ENCODE measurements at regions not wholly inside any gene's neighbourhood (a gene's known extent, or its start where the extent isn't known, plus 50 kb on each side); places are given as distances from the start of the nearest gene placed in this dataset.
A peak's percentile ranks its signal among the peaks of the same experiment; 100 is the strongest.

DNA sequence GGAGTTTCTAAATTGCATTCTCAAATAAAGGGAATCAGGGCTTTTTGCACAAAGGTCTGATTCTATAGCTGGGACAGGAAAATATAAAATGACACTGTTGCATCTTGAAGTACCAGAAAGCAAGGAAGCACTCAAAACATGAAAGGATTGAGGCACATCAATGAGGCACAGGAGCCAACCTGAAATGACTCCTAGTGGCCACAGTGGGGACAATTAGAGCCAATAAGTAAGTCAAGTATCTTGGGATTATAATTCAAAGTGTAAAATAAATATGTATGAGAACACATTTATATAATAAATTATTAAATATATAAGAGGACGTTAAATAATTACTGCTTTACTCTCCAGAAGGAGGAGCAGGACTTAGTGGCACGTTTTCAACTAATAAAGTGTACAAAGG, 1259.5 kb upstream of the CDH2 start:
- no peak overlapping the region for H3K4me3 Mint-ChIP-seq (ENCODE audit: unreplicated experiment)
- H3K4me1 Mint-ChIP-seq (ENCODE audit: low read depth) = peaks cover 3% of the 10 kb centered on the region
- no peak overlapping the region for H3K27ac Mint-ChIP-seq (ENCODE audit: unreplicated experiment)
- peaks cover 10% of the 10 kb centered on the region for H3K27me3 Mint-ChIP-seq (ENCODE audit: low read depth)
- H3K9me3 Mint-ChIP-seq (ENCODE audit: low read depth) = peaks cover 11% of the 10 kb centered on the region
- DNase-seq (ENCODE audit: low spot score) = no peak
- peak; percentile 30 for TF ChIP-seq CTCF (IDR thresholded peaks at IDR 0.05)
- no peaks in the 10 kb centered on the region for H3K36me3 Mint-ChIP-seq (ENCODE audit: low read depth)

- no peak overlapping the region for H3K27ac Mint-ChIP-seq (ENCODE audit: unreplicated experiment)
- peaks cover 10% of the 10 kb centered on the region for H3K27me3 Mint-ChIP-seq (ENCODE audit: low read depth)
- DNase-seq (ENCODE audit: low spot score) = no peak
- H3K36me3 Mint-ChIP-seq (ENCODE audit: low read depth) = no peaks in the 10 kb centered on the region
- H3K9me3 Mint-ChIP-seq (ENCODE audit: low read depth) = peaks cover 16% of the 10 kb centered on the region
- no peak for TF ChIP-seq CTCF (IDR thresholded peaks at IDR 0.05)
- H3K4me3 Mint-ChIP-seq (ENCODE audit: unreplicated experiment) = no peak overlapping the region
- peaks cover 3% of the 10 kb centered on the region for H3K4me1 Mint-ChIP-seq (ENCODE audit: low read depth)
These were observed 1257.7 kb upstream of the CDH2 start for GRCh38 chr18:29434650-29435049.

- peaks cover 3% of the 10 kb centered on the region for H3K36me3 Mint-ChIP-seq (ENCODE audit: low read depth)
- no peak for TF ChIP-seq CTCF (IDR thresholded peaks at IDR 0.05)
- no peak overlapping the region for H3K27ac Mint-ChIP-seq (ENCODE audit: unreplicated experiment)
- H3K4me3 Mint-ChIP-seq (ENCODE audit: unreplicated experiment) = no peak overlapping the region
- peaks cover 21% of the 10 kb centered on the region for H3K9me3 Mint-ChIP-seq (ENCODE audit: low read depth)
- H3K27me3 Mint-ChIP-seq (ENCODE audit: low read depth) = no peaks in the 10 kb centered on the region
- H3K4me1 Mint-ChIP-seq (ENCODE audit: low read depth) = peaks cover 3% of the 10 kb centered on the region
- DNase-seq (ENCODE audit: low spot score) = no peak
These were observed 1253.5 kb upstream of the CDH2 start for GRCh38 chr18:29430416-29430815.

- Mint-ChIP-seq H3K4me3 (ENCODE audit: unreplicated experiment) (no peak overlapping the region), H3K9me3 (ENCODE audit: low read depth) (peaks cover 20% of the 10 kb centered on the region), H3K4me1 (ENCODE audit: low read depth) (no peaks in the 10 kb centered on the region), H3K36me3 (ENCODE audit: low read depth) (peaks cover 2% of the 10 kb centered on the region), H3K27ac (ENCODE audit: unreplicated experiment) (no peak overlapping the region), H3K27me3 (ENCODE audit: low read depth) (no peaks in the 10 kb centered on the region)
- no peak for DNase-seq (ENCODE audit: low spot score)
- no peak for TF ChIP-seq CTCF (IDR thresholded peaks at IDR 0.05)
These were observed 1241.2 kb upstream of the CDH2 start for GRCh38 chr18:29418136-29418535.

DNA sequence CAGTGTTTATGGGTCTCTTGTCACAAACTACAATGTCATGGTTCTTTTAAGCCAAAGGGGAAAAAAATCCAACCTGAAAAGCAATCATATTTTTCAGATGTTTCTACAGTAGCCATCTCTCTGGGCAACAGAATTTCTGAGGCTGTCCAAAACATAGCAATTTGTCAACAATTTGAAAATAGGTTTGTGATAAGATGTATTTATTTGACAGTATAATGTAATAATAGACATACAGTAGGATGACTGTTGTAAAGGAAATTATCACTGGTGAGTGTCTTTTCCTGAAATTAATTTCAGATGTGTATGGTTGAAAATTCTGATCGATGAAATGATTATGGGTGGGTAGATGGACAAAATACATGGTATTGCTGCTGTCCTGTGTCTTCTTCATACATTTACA, 1230.1 kb upstream of the CDH2 start:
- H3K36me3 Mint-ChIP-seq (ENCODE audit: low read depth) = peaks cover 4% of the 10 kb centered on the region

More for the DNA sequence above, 1230.1 kb upstream of the CDH2 start:
- TF ChIP-seq CTCF (IDR thresholded peaks at IDR 0.05) = no peak
- Mint-ChIP-seq H3K27me3 (ENCODE audit: low read depth) (no peaks in the 10 kb centered on the region), H3K4me1 (ENCODE audit: low read depth) (no peaks in the 10 kb centered on the region), H3K4me3 (ENCODE audit: unreplicated experiment) (no peak overlapping the region), H3K9me3 (ENCODE audit: low read depth) (peaks cover 11% of the 10 kb centered on the region), H3K27ac (ENCODE audit: unreplicated experiment) (no peak overlapping the region)
- DNase-seq (ENCODE audit: low spot score) = no peak
